Kidney (tissue), 13 donors: ENCODE measurements at regions not wholly inside any gene's neighbourhood (a gene's known extent, or its start where the extent isn't known, plus 50 kb on each side); places are given as distances from the start of the nearest gene placed in this dataset.

Experiments
- DNase-seq, 5 donors: peaks; one replicate each; pipeline ENCODE4 v3.0.0-alpha.2; 2013 to 2020
- FAIRE-seq: peaks from 2 replicates; lab custom pipeline; 2012; peaks lifted over from hg19 to GRCh38; lab: Jason Lieb, UNC
- H3K27ac ChIP-seq, 2 donors: one replicate each; pipeline ENCODE4 v1.7.0; 2013; ENCODE audit warnings: low read depth in 2 of 2, low read length in 2 of 2, inconsistent platforms in 1 of 2
- H3K27me3 ChIP-seq: one replicate; pipeline ENCODE4 v1.7.1; 2013; ENCODE audit warnings: low read length, inconsistent platforms; ENCODE audit not compliant: control insufficient read depth, insufficient read depth
- H3K36me3 ChIP-seq, 3 donors: one replicate each; pipeline versions ENCODE4 v1.7.0 to v1.7.1; 2013; ENCODE audit warnings: low read length in 3 of 3, control low read depth in 1 of 3, inconsistent platforms in 1 of 3; ENCODE audit not compliant: insufficient read depth in 3 of 3, control insufficient read depth in 2 of 3
- H3K4me1 ChIP-seq, 3 donors: one replicate each; pipeline versions ENCODE4 v1.7.0 to v1.7.1; 2013; ENCODE audit warnings: low read length in 3 of 3, inconsistent platforms in 1 of 3, low read depth in 1 of 3; ENCODE audit not compliant: control insufficient read depth in 2 of 3, insufficient read depth in 2 of 3
- H3K4me3 ChIP-seq, 3 donors: one replicate each; pipeline versions ENCODE4 v1.7.0 to v1.8.1; 2013; ENCODE audit warnings: low read length in 3 of 3, control low read depth in 1 of 3, inconsistent platforms in 1 of 3
- H3K9ac ChIP-seq, 3 donors: one replicate each; pipeline versions ENCODE4 v1.7.0 to v1.7.1; 2013; ENCODE audit warnings: low read length in 3 of 3, control low read depth in 1 of 3, inconsistent platforms in 1 of 3
- H3K9me3 ChIP-seq, 3 donors: one replicate each; pipeline versions ENCODE4 v1.7.0 to v1.7.1; 2013; ENCODE audit warnings: low read length in 3 of 3, control low read depth in 1 of 3, inconsistent platforms in 1 of 3; ENCODE audit not compliant: control insufficient read depth in 2 of 3, insufficient read depth in 1 of 3
- intact Hi-C: fragments of 100-400 bp; cut with DNase I; formaldehyde crosslinking; loops from one replicate; pipeline ENCODE4 v1.11.1; 2022
- TF ChIP-seq, protein P1 (sequence below): IDR thresholded peaks from 3 replicates; pipeline ENCODE4 v1.5.1; 2012; ENCODE audit warnings: mild to moderate bottlenecking, moderate library complexity, borderline replicate concordance; ENCODE audit not compliant: insufficient read depth; ENCODE audit errors: extremely low read depth
- donor health status: control.
- donor health status: control.
- donor health status: control.
- donor health status: control.
- donor health status: control.
- donor health status: DM: yes; HTN: yes; CAD: no.
- donor health status: Normal renal cell carcinoma (clear cell type).

DNA sequence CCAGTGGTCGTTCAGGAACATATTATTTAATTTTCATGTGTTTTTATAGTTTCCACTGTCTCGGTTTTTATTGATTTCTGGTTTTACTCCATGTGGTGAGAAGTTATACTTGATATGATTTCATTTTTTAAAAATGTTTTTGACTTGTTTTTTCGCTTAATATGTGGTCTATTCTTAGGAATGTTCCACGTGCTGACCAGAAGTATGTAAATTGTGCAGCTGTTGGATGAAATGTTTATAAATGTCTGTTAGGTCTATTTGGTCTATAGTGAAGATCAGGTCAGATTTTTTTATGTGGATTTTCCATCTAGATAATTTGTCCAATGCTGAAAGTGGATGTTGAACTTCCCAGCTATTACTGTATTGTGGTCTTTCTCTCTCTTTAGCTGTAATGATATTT is 433.8 kb upstream of the MIS18BP1 start:
- FAIRE-seq (no peak), DNase-seq (no peak)
- TF ChIP-seq, protein P1, sequence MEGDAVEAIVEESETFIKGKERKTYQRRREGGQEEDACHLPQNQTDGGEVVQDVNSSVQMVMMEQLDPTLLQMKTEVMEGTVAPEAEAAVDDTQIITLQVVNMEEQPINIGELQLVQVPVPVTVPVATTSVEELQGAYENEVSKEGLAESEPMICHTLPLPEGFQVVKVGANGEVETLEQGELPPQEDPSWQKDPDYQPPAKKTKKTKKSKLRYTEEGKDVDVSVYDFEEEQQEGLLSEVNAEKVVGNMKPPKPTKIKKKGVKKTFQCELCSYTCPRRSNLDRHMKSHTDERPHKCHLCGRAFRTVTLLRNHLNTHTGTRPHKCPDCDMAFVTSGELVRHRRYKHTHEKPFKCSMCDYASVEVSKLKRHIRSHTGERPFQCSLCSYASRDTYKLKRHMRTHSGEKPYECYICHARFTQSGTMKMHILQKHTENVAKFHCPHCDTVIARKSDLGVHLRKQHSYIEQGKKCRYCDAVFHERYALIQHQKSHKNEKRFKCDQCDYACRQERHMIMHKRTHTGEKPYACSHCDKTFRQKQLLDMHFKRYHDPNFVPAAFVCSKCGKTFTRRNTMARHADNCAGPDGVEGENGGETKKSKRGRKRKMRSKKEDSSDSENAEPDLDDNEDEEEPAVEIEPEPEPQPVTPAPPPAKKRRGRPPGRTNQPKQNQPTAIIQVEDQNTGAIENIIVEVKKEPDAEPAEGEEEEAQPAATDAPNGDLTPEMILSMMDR: no peak

DNA sequence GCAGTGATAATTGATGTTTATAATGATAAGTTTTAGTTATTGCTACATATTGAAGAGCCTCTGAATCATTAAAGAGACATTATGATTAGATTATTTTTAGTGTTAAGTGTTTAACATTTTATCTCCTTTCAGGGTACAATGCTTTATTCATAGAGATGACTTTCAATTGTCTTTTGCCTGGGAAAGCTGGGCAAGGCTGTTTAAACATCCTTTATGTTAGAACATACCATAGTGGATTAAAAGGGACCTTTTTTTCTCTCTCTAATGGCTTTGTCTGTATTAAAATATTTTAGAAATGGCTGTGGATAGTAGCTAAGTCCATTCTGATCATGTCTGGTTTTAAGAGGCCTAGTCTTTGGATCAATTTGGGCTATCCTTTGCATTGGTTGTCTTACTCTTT is 427.5 kb upstream of the MIS18BP1 start:
- no peak overlapping the region for H3K9ac ChIP-seq
- no peak overlapping the region for H3K27ac ChIP-seq
- intact Hi-C loops: no loop called here
- DNase-seq (no peak), FAIRE-seq (no peak)
- H3K4me3 ChIP-seq: no peak overlapping the region
- no peaks in the 10 kb centered on the region for H3K27me3 ChIP-seq
- no peaks in the 10 kb centered on the region for H3K36me3 ChIP-seq
- TF ChIP-seq, protein P1: no peak
- peaks cover 0 to 5% (median 0%) of the 10 kb centered on the region in 3 donors for H3K9me3 ChIP-seq
- no peaks in the 10 kb centered on the region for H3K4me1 ChIP-seq

More for the DNA sequence above, 433.8 kb upstream of the MIS18BP1 start:
- intact Hi-C loops: no loop called here
- H3K9me3 ChIP-seq: peaks cover 0 to 5% (median 0%) of the 10 kb centered on the region in 3 donors
- no peak overlapping the region for H3K27ac ChIP-seq
- no peak overlapping the region for H3K9ac ChIP-seq
- no peaks in the 10 kb centered on the region for H3K4me1 ChIP-seq
- no peaks in the 10 kb centered on the region for H3K36me3 ChIP-seq
- no peak overlapping the region for H3K4me3 ChIP-seq
- no peaks in the 10 kb centered on the region for H3K27me3 ChIP-seq

DNA sequence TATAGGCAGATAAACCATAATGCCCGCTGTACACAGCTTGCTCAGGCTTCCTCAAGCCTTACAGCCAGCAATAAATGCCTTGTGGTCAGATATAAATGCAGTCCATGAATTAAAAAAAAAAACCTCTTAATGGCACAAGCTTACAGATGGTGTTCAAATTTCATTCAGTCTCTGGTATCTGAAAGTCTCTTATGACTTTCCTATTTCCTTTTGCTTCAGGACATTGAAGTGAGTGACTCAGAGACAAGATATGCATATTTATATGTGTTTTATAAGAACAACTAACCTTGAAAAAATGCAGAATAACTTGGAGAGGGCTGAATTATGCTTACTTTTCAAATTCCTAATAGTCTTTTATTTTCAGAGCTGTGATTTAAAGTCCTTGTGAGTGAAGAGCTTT is 426.9 kb upstream of the MIS18BP1 start:
- FAIRE-seq (no peak), DNase-seq (no peak)
- Histone ChIP-seq H3K36me3 (no peaks in the 10 kb centered on the region), H3K9me3 (peaks cover 0 to 5% (median 0%) of the 10 kb centered on the region in 3 donors), H3K9ac (no peak overlapping the region), H3K27ac (no peak overlapping the region), H3K4me3 (no peak overlapping the region), H3K4me1 (no peaks in the 10 kb centered on the region), H3K27me3 (no peaks in the 10 kb centered on the region)
- intact Hi-C loops: no loop called here
- TF ChIP-seq, protein P1: no peak

DNA sequence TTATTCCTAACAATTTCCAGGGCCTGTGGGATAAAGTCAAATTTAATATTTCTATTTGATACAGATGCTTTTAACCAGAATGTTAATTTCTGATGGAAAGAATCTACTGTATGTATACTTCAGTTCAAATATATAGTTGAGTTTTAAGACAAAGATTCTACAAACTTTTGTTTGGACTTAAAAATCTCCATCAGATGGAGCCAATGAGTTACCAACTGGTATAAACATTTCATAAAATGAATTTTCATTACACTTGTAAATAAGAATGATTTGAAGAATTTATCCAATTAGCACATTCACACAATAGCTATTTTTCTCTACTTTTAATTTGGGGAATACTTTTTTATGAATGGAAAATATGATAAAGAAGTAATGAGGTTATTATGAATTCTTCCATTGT is 425.2 kb upstream of the MIS18BP1 start:
- no peaks in the 10 kb centered on the region for H3K9me3 ChIP-seq
- DNase-seq (no peak), FAIRE-seq (no peak)
- no peaks in the 10 kb centered on the region for H3K4me1 ChIP-seq
- intact Hi-C loops: no loop called here
- H3K27ac ChIP-seq: no peak overlapping the region
- no peak overlapping the region for H3K4me3 ChIP-seq
- TF ChIP-seq, protein P1: no peak
- H3K27me3 ChIP-seq: no peaks in the 10 kb centered on the region
- H3K36me3 ChIP-seq: no peaks in the 10 kb centered on the region
- no peak overlapping the region for H3K9ac ChIP-seq
